ENCODE measurements at regions not wholly inside any gene's neighbourhood (a gene's known extent, or its start where the extent isn't known, plus 50 kb on each side); places are given as distances from the start of the nearest gene placed in this dataset.
"Not testable (repeated sequence)": the region's sequence is repeated elsewhere in the genome, so short reads cannot be mapped to it uniquely, and the experiment has no call there.

- Mint-ChIP-seq H3K36me3 (ENCODE audit: low read depth) (no peaks in the 10 kb centered on the region), H3K4me3 (no peak overlapping the region), H3K9me3 (ENCODE audit: insufficient read depth) (no peaks in the 10 kb centered on the region), H3K27me3 (ENCODE audit: low read depth) (no peaks in the 10 kb centered on the region), H3K27ac (no peak overlapping the region), H3K4me1 (ENCODE audit: low read depth) (no peaks in the 10 kb centered on the region)
- DNase-seq (no peak), ATAC-seq (no peak)
- CTCF ChIA-PET = no interaction called here
- POLR2A ChIA-PET = no interaction called here
These were observed 210.6 kb upstream of the WDFY3 start for GRCh38 chr4:85177092-85177491.

GRCh38 chr4:85177679-85178078 is 211.2 kb upstream of the WDFY3 start:
- no peak for DNase-seq
- no peak for ATAC-seq
- Mint-ChIP-seq H3K27ac (no peak overlapping the region), H3K4me1 (ENCODE audit: low read depth) (no peaks in the 10 kb centered on the region), H3K27me3 (ENCODE audit: low read depth) (no peaks in the 10 kb centered on the region), H3K4me3 (no peak overlapping the region), H3K9me3 (ENCODE audit: insufficient read depth) (no peaks in the 10 kb centered on the region), H3K36me3 (ENCODE audit: low read depth) (no peaks in the 10 kb centered on the region)
- CTCF ChIA-PET = no interaction called here
- POLR2A ChIA-PET = no interaction called here

- H3K4me3 Mint-ChIP-seq = no peak overlapping the region
- ChIA-PET POLR2A (no interaction called here), CTCF (no interaction called here)
- H3K27me3 Mint-ChIP-seq (ENCODE audit: low read depth) = no peaks in the 10 kb centered on the region
- H3K4me1 Mint-ChIP-seq (ENCODE audit: low read depth) = no peaks in the 10 kb centered on the region
- H3K36me3 Mint-ChIP-seq (ENCODE audit: low read depth) = no peaks in the 10 kb centered on the region
- ATAC-seq (no peak), DNase-seq (no peak)
- no peaks in the 10 kb centered on the region for H3K9me3 Mint-ChIP-seq (ENCODE audit: insufficient read depth)
- no peak overlapping the region for H3K27ac Mint-ChIP-seq
These were observed 214.0 kb upstream of the WDFY3 start for GRCh38 chr4:85180533-85180932.

GRCh38 chr4:85187106-85187505 is 220.6 kb upstream of the WDFY3 start:
- ATAC-seq = no peak

GRCh38 chr4:85196015-85196414 is 229.5 kb upstream of the WDFY3 start:
- H3K4me3 Mint-ChIP-seq; H3K27me3 Mint-ChIP-seq (ENCODE audit: low read depth); CTCF ChIA-PET; H3K36me3 Mint-ChIP-seq (ENCODE audit: low read depth); H3K4me1 Mint-ChIP-seq (ENCODE audit: low read depth); POLR2A ChIA-PET; DNase-seq; ATAC-seq; H3K27ac Mint-ChIP-seq: not testable (repeated sequence)
- H3K9me3 Mint-ChIP-seq (ENCODE audit: insufficient read depth) = peaks cover 23% of the 10 kb centered on the region

More at GRCh38 chr4:85187106-85187505, 220.6 kb upstream of the WDFY3 start:
- Mint-ChIP-seq H3K27ac (no peak overlapping the region), H3K36me3 (ENCODE audit: low read depth) (no peaks in the 10 kb centered on the region), H3K9me3 (ENCODE audit: insufficient read depth) (peaks cover 3% of the 10 kb centered on the region), H3K27me3 (ENCODE audit: low read depth) (no peaks in the 10 kb centered on the region), H3K4me1 (ENCODE audit: low read depth) (no peaks in the 10 kb centered on the region), H3K4me3 (no peak overlapping the region)
- POLR2A ChIA-PET = no interaction called here
- no peak for DNase-seq
- CTCF ChIA-PET = no interaction called here

GRCh38 chr4:85200106-85200505 is 233.6 kb upstream of the WDFY3 start:
- Mint-ChIP-seq H3K36me3 (ENCODE audit: low read depth) (no peaks in the 10 kb centered on the region), H3K27me3 (ENCODE audit: low read depth) (no peaks in the 10 kb centered on the region), H3K4me3 (no peak overlapping the region), H3K27ac (no peak overlapping the region), H3K4me1 (ENCODE audit: low read depth) (no peaks in the 10 kb centered on the region), H3K9me3 (ENCODE audit: insufficient read depth) (peaks cover 19% of the 10 kb centered on the region)
- DNase-seq (no peak), ATAC-seq (no peak)
- ChIA-PET CTCF (no interaction called here), POLR2A (no interaction called here)

- ChIA-PET CTCF (no interaction called here), POLR2A (no interaction called here)
- ATAC-seq (no peak), DNase-seq (no peak)
- peaks cover 13% of the 10 kb centered on the region for H3K9me3 Mint-ChIP-seq (ENCODE audit: insufficient read depth)
- no peaks in the 10 kb centered on the region for H3K36me3 Mint-ChIP-seq (ENCODE audit: low read depth)
- no peak overlapping the region for H3K27ac Mint-ChIP-seq
- H3K4me3 Mint-ChIP-seq = no peak overlapping the region
- no peaks in the 10 kb centered on the region for H3K4me1 Mint-ChIP-seq (ENCODE audit: low read depth)
- H3K27me3 Mint-ChIP-seq (ENCODE audit: low read depth) = no peaks in the 10 kb centered on the region
These were observed 242.7 kb upstream of the WDFY3 start for GRCh38 chr4:85209161-85209560.

GRCh38 chr4:85210353-85210752 is 243.9 kb upstream of the WDFY3 start:
- DNase-seq = no peak
- no peaks in the 10 kb centered on the region for H3K36me3 Mint-ChIP-seq (ENCODE audit: low read depth)
- H3K9me3 Mint-ChIP-seq (ENCODE audit: insufficient read depth) = peaks cover 13% of the 10 kb centered on the region
- no peaks in the 10 kb centered on the region for H3K27me3 Mint-ChIP-seq (ENCODE audit: low read depth)
- CTCF ChIA-PET = no interaction called here
- no peak overlapping the region for H3K4me3 Mint-ChIP-seq
- ATAC-seq = no peak
- POLR2A ChIA-PET = no interaction called here
- H3K27ac Mint-ChIP-seq = no peak overlapping the region
- no peaks in the 10 kb centered on the region for H3K4me1 Mint-ChIP-seq (ENCODE audit: low read depth)

- ATAC-seq; H3K27ac Mint-ChIP-seq; H3K4me1 Mint-ChIP-seq (ENCODE audit: low read depth); H3K4me3 Mint-ChIP-seq; H3K27me3 Mint-ChIP-seq (ENCODE audit: low read depth); H3K36me3 Mint-ChIP-seq (ENCODE audit: low read depth); DNase-seq; CTCF ChIA-PET; POLR2A ChIA-PET: not testable (repeated sequence)
- H3K9me3 Mint-ChIP-seq (ENCODE audit: insufficient read depth) = peaks cover 21% of the 10 kb centered on the region
These were observed 250.1 kb upstream of the WDFY3 start for GRCh38 chr4:85216571-85216970.

- no peaks in the 10 kb centered on the region for H3K4me1 Mint-ChIP-seq (ENCODE audit: low read depth)
- CTCF ChIA-PET = no interaction called here
- H3K9me3 Mint-ChIP-seq (ENCODE audit: insufficient read depth) = peaks cover 13% of the 10 kb centered on the region
- POLR2A ChIA-PET = no interaction called here
- ATAC-seq (no peak), DNase-seq (no peak)
- no peak overlapping the region for H3K4me3 Mint-ChIP-seq
- H3K36me3 Mint-ChIP-seq (ENCODE audit: low read depth) = no peaks in the 10 kb centered on the region
- H3K27me3 Mint-ChIP-seq (ENCODE audit: low read depth) = no peaks in the 10 kb centered on the region
- no peak overlapping the region for H3K27ac Mint-ChIP-seq
These were observed 252.3 kb upstream of the WDFY3 start for GRCh38 chr4:85218756-85219155.

GRCh38 chr4:85221606-85222005 is 253.3 kb upstream of the ARHGAP24 start:
- H3K4me1 Mint-ChIP-seq (ENCODE audit: low read depth) = no peaks in the 10 kb centered on the region
- H3K4me3 Mint-ChIP-seq = no peak overlapping the region
- H3K27ac Mint-ChIP-seq = no peak overlapping the region
- H3K27me3 Mint-ChIP-seq (ENCODE audit: low read depth) = no peaks in the 10 kb centered on the region
- POLR2A ChIA-PET = no interaction called here
- no peaks in the 10 kb centered on the region for H3K36me3 Mint-ChIP-seq (ENCODE audit: low read depth)
- DNase-seq = no peak
- peaks cover 4% of the 10 kb centered on the region for H3K9me3 Mint-ChIP-seq (ENCODE audit: insufficient read depth)
- no peak for ATAC-seq
- CTCF ChIA-PET = no interaction called here

GRCh38 chr4:85222561-85222960 is 252.4 kb upstream of the ARHGAP24 start:
- no peak for DNase-seq
- H3K4me3 Mint-ChIP-seq = no peak overlapping the region
- ChIA-PET CTCF (no interaction called here), POLR2A (no interaction called here)
- no peaks in the 10 kb centered on the region for H3K27me3 Mint-ChIP-seq (ENCODE audit: low read depth)
- H3K4me1 Mint-ChIP-seq (ENCODE audit: low read depth) = no peaks in the 10 kb centered on the region
- peaks cover 4% of the 10 kb centered on the region for H3K9me3 Mint-ChIP-seq (ENCODE audit: insufficient read depth)
- H3K36me3 Mint-ChIP-seq (ENCODE audit: low read depth) = no peaks in the 10 kb centered on the region
- no peak for ATAC-seq
- H3K27ac Mint-ChIP-seq = no peak overlapping the region

GRCh38 chr4:85228264-85228663 is 246.7 kb upstream of the ARHGAP24 start:
- DNase-seq = no peak
- Mint-ChIP-seq H3K27ac (no peak overlapping the region), H3K36me3 (ENCODE audit: low read depth) (no peaks in the 10 kb centered on the region), H3K4me1 (ENCODE audit: low read depth) (no peaks in the 10 kb centered on the region), H3K4me3 (no peak overlapping the region), H3K27me3 (ENCODE audit: low read depth) (no peaks in the 10 kb centered on the region), H3K9me3 (ENCODE audit: insufficient read depth) (no peaks in the 10 kb centered on the region)
- POLR2A ChIA-PET = no interaction called here
- no peak for ATAC-seq
- CTCF ChIA-PET = no interaction called here
